Liver (tissue), 7 donors: ENCODE measurements at regions not wholly inside any gene's neighbourhood (a gene's known extent, or its start where the extent isn't known, plus 50 kb on each side); places are given as distances from the start of the nearest gene placed in this dataset.
"Not testable (repeated sequence)": the region's sequence is repeated elsewhere in the genome, so short reads cannot be mapped to it uniquely, and the experiment has no call there.

ENCODE experiments used
- DNase-seq: peaks from one replicate; pipeline ENCODE4 v3.0.0-alpha.2; 2017; ENCODE audit warnings: low spot score
- H3K27ac ChIP-seq, 2 donors: one replicate each; pipeline ENCODE4 v1.7.0; 2013; ENCODE audit warnings: inconsistent platforms in 2 of 2, low read length in 2 of 2, control low read depth in 1 of 2, low read depth in 1 of 2, mild to moderate bottlenecking in 1 of 2
- H3K27me3 ChIP-seq, 4 donors: one replicate each; pipeline versions ENCODE4 v1.6.1 to v1.7.0; 2013; ENCODE audit warnings: low read length in 3 of 4, inconsistent platforms in 1 of 4, mild to moderate bottlenecking in 1 of 4, moderate library complexity in 1 of 4; ENCODE audit not compliant: control insufficient read depth in 4 of 4, insufficient read depth in 4 of 4
- H3K36me3 ChIP-seq, 4 donors: one replicate each; pipeline versions ENCODE4 v1.6.1 to v1.7.0; 2013; ENCODE audit warnings: low read length in 3 of 4, mild to moderate bottlenecking in 3 of 4, low read depth in 1 of 4, moderate library complexity in 1 of 4; ENCODE audit not compliant: control insufficient read depth in 4 of 4, insufficient read depth in 3 of 4
- H3K4me1 ChIP-seq, 4 donors: one replicate each; pipeline versions ENCODE4 v1.6.1 to v1.7.0; 2013; ENCODE audit warnings: low read length in 3 of 4, mild to moderate bottlenecking in 3 of 4, moderate library complexity in 1 of 4; ENCODE audit not compliant: control insufficient read depth in 4 of 4, insufficient read depth in 4 of 4
- H3K4me3 ChIP-seq, 3 donors: one replicate each; pipeline versions ENCODE4 v1.6.1 to v1.7.0; 2013; ENCODE audit warnings: low read length in 3 of 3, control low read depth in 1 of 3, low read depth in 1 of 3, mild to moderate bottlenecking in 1 of 3
- H3K9ac ChIP-seq, 2 donors: one replicate each; pipeline ENCODE4 v1.7.0; 2013; ENCODE audit warnings: low read length in 2 of 2, mild to moderate bottlenecking in 2 of 2, moderate library complexity in 2 of 2, control low read depth in 1 of 2, low read depth in 1 of 2
- H3K9me3 ChIP-seq, 4 donors: one replicate each; pipeline versions ENCODE4 v1.6.1 to v1.7.0; 2013; ENCODE audit warnings: low read length in 3 of 4; ENCODE audit not compliant: control insufficient read depth in 4 of 4
- EGR1 ChIP-seq, 2 donors: IDR thresholded peaks; 2 replicates each; pipeline ENCODE4 v1.6.1; 2016 to 2018; ENCODE audit warnings: antibody characterized with exemption in 2 of 2, low read depth in 2 of 2
- FOXA1 ChIP-seq: IDR thresholded peaks from 2 replicates; pipeline ENCODE4 v1.6.1; 2016; ENCODE audit warnings: antibody characterized with exemption
- FOXA2 ChIP-seq: IDR thresholded peaks from 2 replicates; pipeline ENCODE4 v1.6.1; 2016; ENCODE audit warnings: antibody characterized with exemption
- GABPA ChIP-seq, 2 donors: IDR thresholded peaks in 1 of 2; conservative IDR thresholded peaks in 1 of 2; 2 replicates each; pipeline ENCODE4 v1.6.1; 2016; ENCODE audit warnings: antibody characterized with exemption in 2 of 2, mild to moderate bottlenecking in 1 of 2, moderate library complexity in 1 of 2
- HNF4A ChIP-seq, 2 donors: conservative IDR thresholded peaks; 2 replicates each; pipeline ENCODE4 v1.6.1; 2016; ENCODE audit warnings: antibody characterized with exemption in 2 of 2, mild to moderate bottlenecking in 2 of 2
- HNF4G ChIP-seq: IDR thresholded peaks from 2 replicates; pipeline ENCODE4 v1.6.1; 2016; ENCODE audit warnings: antibody characterized with exemption
- JUND ChIP-seq, 2 donors: IDR thresholded peaks; 2 replicates each; pipeline ENCODE4 v1.6.1; 2016; ENCODE audit warnings: antibody characterized with exemption in 2 of 2
- NR2F2 ChIP-seq: IDR thresholded peaks from 2 replicates; pipeline ENCODE4 v1.6.1; 2016; ENCODE audit warnings: antibody characterized with exemption
- RAD21 ChIP-seq, 2 donors: IDR thresholded peaks; 2 replicates each; pipeline ENCODE4 v1.6.1; 2016; ENCODE audit warnings: antibody characterized with exemption in 2 of 2, mild to moderate bottlenecking in 2 of 2
- RXRA ChIP-seq, 2 donors: IDR thresholded peaks; 2 replicates each; pipeline ENCODE4 v1.6.1; 2017 to 2018; ENCODE audit warnings: antibody characterized with exemption in 2 of 2, mild to moderate bottlenecking in 1 of 2
- SP1 ChIP-seq: IDR thresholded peaks from 2 replicates; pipeline ENCODE4 v1.6.1; 2018; ENCODE audit warnings: antibody characterized with exemption, mild to moderate bottlenecking
- YY1 ChIP-seq: IDR thresholded peaks from 2 replicates; pipeline ENCODE4 v1.6.1; 2016; ENCODE audit warnings: antibody characterized with exemption, mild to moderate bottlenecking
- WGBS: extraction: QIAGEN DNeasy Blood & Tissue Kit; methylation state at CpG from one replicate; pipeline ENCODE4 v1.1.7; 2013; 5-methylcytosine and 5-hydroxymethylcytosine counted together
- TF ChIP-seq, protein P1 (sequence below): IDR thresholded peaks from 2 replicates; pipeline ENCODE4 v1.6.1; 2016; ENCODE audit warnings: antibody characterized with exemption, mild to moderate bottlenecking
- TF ChIP-seq, protein P2 (sequence below): IDR thresholded peaks from 2 replicates; pipeline ENCODE4 v1.6.1; 2016; ENCODE audit warnings: antibody characterized with exemption
- TF ChIP-seq, protein P3 (sequence below): IDR thresholded peaks from 2 replicates; pipeline ENCODE4 v1.6.1; 2016; ENCODE audit warnings: antibody characterized with exemption
- TF ChIP-seq, protein P4 (sequence below): IDR thresholded peaks from 2 replicates; pipeline ENCODE4 v1.6.1; 2016; ENCODE audit warnings: antibody characterized with exemption
- donor health status: healthy.
- donor health status: healthy.
- donor health status: healthy.
- donor health status: healthy.

DNA sequence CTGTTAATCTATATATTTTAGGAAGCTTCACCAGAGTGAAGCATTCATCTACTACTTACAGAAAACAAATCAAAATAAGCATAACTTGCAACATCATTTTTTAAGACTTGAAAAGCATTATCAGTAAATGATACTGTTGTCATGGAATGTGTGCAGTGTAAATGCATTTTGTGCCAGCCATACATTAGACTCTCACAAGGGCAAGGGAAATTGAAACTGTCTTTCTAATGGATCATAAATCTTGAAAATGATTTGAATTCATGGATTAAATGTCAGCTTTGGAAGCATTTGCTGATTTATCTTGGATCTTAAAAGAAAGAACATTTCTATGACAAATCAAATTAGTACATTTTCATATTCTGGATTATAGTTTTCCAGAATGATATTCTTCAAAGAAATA, 338.3 kb upstream of the SGO1 start:
- H3K9me3 ChIP-seq, result no peaks in the 10 kb centered on the region
- TF ChIP-seq, protein P1, sequence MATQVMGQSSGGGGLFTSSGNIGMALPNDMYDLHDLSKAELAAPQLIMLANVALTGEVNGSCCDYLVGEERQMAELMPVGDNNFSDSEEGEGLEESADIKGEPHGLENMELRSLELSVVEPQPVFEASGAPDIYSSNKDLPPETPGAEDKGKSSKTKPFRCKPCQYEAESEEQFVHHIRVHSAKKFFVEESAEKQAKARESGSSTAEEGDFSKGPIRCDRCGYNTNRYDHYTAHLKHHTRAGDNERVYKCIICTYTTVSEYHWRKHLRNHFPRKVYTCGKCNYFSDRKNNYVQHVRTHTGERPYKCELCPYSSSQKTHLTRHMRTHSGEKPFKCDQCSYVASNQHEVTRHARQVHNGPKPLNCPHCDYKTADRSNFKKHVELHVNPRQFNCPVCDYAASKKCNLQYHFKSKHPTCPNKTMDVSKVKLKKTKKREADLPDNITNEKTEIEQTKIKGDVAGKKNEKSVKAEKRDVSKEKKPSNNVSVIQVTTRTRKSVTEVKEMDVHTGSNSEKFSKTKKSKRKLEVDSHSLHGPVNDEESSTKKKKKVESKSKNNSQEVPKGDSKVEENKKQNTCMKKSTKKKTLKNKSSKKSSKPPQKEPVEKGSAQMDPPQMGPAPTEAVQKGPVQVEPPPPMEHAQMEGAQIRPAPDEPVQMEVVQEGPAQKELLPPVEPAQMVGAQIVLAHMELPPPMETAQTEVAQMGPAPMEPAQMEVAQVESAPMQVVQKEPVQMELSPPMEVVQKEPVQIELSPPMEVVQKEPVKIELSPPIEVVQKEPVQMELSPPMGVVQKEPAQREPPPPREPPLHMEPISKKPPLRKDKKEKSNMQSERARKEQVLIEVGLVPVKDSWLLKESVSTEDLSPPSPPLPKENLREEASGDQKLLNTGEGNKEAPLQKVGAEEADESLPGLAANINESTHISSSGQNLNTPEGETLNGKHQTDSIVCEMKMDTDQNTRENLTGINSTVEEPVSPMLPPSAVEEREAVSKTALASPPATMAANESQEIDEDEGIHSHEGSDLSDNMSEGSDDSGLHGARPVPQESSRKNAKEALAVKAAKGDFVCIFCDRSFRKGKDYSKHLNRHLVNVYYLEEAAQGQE, result no peak
- no peak for TF ChIP-seq GABPA (IDR thresholded peaks at IDR 0.05 in 1 of 2, conservative IDR thresholded peaks at IDR 0.05 in 1 of 2)
- TF ChIP-seq HNF4A (conservative IDR thresholded peaks at IDR 0.05), result no peak
- TF ChIP-seq SP1, result no peak
- TF ChIP-seq, protein P2, sequence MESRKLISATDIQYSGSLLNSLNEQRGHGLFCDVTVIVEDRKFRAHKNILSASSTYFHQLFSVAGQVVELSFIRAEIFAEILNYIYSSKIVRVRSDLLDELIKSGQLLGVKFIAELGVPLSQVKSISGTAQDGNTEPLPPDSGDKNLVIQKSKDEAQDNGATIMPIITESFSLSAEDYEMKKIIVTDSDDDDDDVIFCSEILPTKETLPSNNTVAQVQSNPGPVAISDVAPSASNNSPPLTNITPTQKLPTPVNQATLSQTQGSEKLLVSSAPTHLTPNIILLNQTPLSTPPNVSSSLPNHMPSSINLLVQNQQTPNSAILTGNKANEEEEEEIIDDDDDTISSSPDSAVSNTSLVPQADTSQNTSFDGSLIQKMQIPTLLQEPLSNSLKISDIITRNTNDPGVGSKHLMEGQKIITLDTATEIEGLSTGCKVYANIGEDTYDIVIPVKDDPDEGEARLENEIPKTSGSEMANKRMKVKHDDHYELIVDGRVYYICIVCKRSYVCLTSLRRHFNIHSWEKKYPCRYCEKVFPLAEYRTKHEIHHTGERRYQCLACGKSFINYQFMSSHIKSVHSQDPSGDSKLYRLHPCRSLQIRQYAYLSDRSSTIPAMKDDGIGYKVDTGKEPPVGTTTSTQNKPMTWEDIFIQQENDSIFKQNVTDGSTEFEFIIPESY, result no peak
- TF ChIP-seq, protein P3, sequence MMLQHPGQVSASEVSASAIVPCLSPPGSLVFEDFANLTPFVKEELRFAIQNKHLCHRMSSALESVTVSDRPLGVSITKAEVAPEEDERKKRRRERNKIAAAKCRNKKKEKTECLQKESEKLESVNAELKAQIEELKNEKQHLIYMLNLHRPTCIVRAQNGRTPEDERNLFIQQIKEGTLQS, result no peak
- TF ChIP-seq, protein P4, sequence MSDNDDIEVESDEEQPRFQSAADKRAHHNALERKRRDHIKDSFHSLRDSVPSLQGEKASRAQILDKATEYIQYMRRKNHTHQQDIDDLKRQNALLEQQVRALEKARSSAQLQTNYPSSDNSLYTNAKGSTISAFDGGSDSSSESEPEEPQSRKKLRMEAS, result no peak
- TF ChIP-seq RXRA (IDR thresholded peaks at IDR 0.05), result no peak
- TF ChIP-seq FOXA1, result no peak
- H3K9ac ChIP-seq, result no peak overlapping the region

DNA sequence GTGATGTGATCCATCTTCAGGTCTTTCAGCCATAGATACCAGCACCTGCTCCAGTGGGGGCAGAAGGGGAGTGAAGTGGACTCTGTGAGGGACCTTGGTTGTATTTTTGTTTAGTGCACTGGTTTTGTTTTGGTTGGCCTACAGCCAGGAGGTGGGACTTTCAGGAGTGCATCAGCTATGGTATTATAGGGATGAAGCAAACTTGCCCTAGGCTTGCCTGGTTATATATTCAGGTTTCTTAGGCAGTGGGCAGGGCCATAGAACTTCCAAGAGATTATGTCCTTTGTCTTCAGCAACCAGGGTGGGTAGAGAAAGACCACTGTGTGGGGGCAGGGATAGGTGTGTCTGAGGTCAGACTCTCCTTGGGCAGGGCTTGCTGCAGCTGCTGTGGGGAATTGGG, 337.3 kb upstream of the SGO1 start:
- no peak for DNase-seq
- Histone ChIP-seq H3K27ac (no peak overlapping the region), H3K36me3 (no peaks in the 10 kb centered on the region), H3K9me3 (no peaks in the 10 kb centered on the region), H3K27me3 (no peaks in the 10 kb centered on the region), H3K4me1 (no peaks in the 10 kb centered on the region), H3K4me3 (no peak overlapping the region), H3K9ac (no peak overlapping the region)
- TF ChIP-seq, protein P4, result no peak
- TF ChIP-seq HNF4A (conservative IDR thresholded peaks at IDR 0.05) (no peak), GABPA (IDR thresholded peaks at IDR 0.05 in 1 of 2, conservative IDR thresholded peaks at IDR 0.05 in 1 of 2) (no peak), HNF4G (no peak), NR2F2 (no peak), SP1 (no peak), EGR1 (IDR thresholded peaks at IDR 0.05; ENCODE audit: low read depth in 2 of 2) (no peak), RXRA (IDR thresholded peaks at IDR 0.05) (no peak), JUND (IDR thresholded peaks at IDR 0.05) (no peak), FOXA1 (no peak), RAD21 (IDR thresholded peaks at IDR 0.05) (no peak), YY1 (no peak), FOXA2 (no peak)
- TF ChIP-seq, protein P1, result no peak
- TF ChIP-seq, protein P2, result no peak

More for the DNA sequence above, 338.3 kb upstream of the SGO1 start:
- H3K27ac ChIP-seq, result no peak overlapping the region
- H3K27me3 ChIP-seq, result no peaks in the 10 kb centered on the region
- H3K4me1 ChIP-seq, result no peaks in the 10 kb centered on the region
- no peaks in the 10 kb centered on the region for H3K36me3 ChIP-seq
- DNase-seq, result no peak
- no peak overlapping the region for H3K4me3 ChIP-seq

DNA sequence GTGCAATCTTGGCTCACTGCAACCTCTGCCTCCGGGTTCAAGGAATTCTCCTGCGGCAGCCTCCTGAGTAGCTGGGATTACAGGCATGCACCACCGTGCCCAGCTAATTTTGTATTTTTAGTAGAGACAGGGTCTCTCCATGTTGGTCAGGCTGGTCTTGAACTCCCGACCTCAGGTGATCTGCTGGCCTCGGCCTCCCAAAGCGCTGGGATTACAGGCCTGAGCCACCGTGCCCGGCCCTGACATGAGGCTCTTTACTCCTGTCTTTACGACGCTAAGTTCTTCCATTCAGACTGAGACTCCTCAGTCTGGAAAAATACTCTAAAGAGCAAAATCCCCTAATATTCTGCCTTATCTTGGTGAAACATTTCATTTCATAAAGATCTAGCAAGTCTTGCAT, 331.3 kb upstream of the SGO1 start:
- WGBS, result 93% methylated on average over 10 of the region's 10 CpGs
- not testable (repeated sequence) for H3K36me3 ChIP-seq, H3K27me3 ChIP-seq, H3K4me1 ChIP-seq, H3K27ac ChIP-seq, H3K9ac ChIP-seq, H3K9me3 ChIP-seq, DNase-seq, H3K4me3 ChIP-seq
